Endothelial cell of hepatic sinusoid (primary cell): ENCODE measurements at regions not wholly inside any gene's neighbourhood (a gene's known extent, or its start where the extent isn't known, plus 50 kb on each side); places are given as distances from the start of the nearest gene placed in this dataset.

ENCODE experiments used
- in situ Hi-C: cut with HindIII; loops from 2 replicates; pipeline ENCODE4 v1.10.0; 2017; ENCODE audit warnings: low sequenced_read_pairs

- in situ Hi-C loops = no loop called here
These were observed 84.1 kb upstream of the ACO1 start for GRCh38 chr9:32300373-32300772.

- in situ Hi-C loops = no loop called here
These were observed 79.9 kb upstream of the ACO1 start for GRCh38 chr9:32304495-32304894.

- in situ Hi-C loops = no loop called here
These were observed 78.4 kb upstream of the ACO1 start for GRCh38 chr9:32306006-32306405.

GRCh38 chr9:32319312-32319929 lies 65.0 kb upstream of the ACO1 start:
- in situ Hi-C loops = no loop called here

- in situ Hi-C loops = no loop called here
These were observed 61.8 kb upstream of the ACO1 start for GRCh38 chr9:32322622-32323021.

- in situ Hi-C loops = no loop called here
These were observed 58.3 kb upstream of the ACO1 start for GRCh38 chr9:32326146-32326545.

GRCh38 chr9:32331240-32331639 lies 53.2 kb upstream of the ACO1 start:
- in situ Hi-C loops = no loop called here

GRCh38 chr9:32334112-32334511 lies 50.3 kb upstream of the ACO1 start:
- in situ Hi-C loops = no loop called here
